Bronchial epithelial cell (primary cell): ENCODE measurements at regions not wholly inside any gene's neighbourhood (a gene's known extent, or its start where the extent isn't known, plus 50 kb on each side); places are given as distances from the start of the nearest gene placed in this dataset.

Source experiments
- DNase-seq: peaks from one replicate; pipeline ENCODE4 v3.0.0-alpha.2; 2010; ENCODE audit warnings: low read depth
- FAIRE-seq: peaks from 2 replicates; lab custom pipeline; 2011; peaks lifted over from hg19 to GRCh38; lab: Jason Lieb, UNC
- H3K27me3 ChIP-seq: 2 replicates; pipeline ENCODE4 v1.5.1; 2011; ENCODE audit warnings: low read length; ENCODE audit not compliant: control insufficient read depth, insufficient read depth
- H3K36me3 ChIP-seq: 2 replicates; pipeline ENCODE4 v1.5.1; 2011; ENCODE audit warnings: low read length; ENCODE audit not compliant: control insufficient read depth, insufficient read depth
- H3K4me3 ChIP-seq: 2 replicates; pipeline ENCODE4 v1.5.1; 2011; ENCODE audit warnings: mild to moderate bottlenecking, low read depth, low read length, control low read depth
- TF ChIP-seq, protein P1 (sequence below): IDR thresholded peaks from 2 replicates; pipeline ENCODE4 v1.5.1; 2011; ENCODE audit warnings: mild to moderate bottlenecking, moderate library complexity, low read length, control low read depth, inconsistent platforms; ENCODE audit not compliant: insufficient read depth, severe bottlenecking

DNA sequence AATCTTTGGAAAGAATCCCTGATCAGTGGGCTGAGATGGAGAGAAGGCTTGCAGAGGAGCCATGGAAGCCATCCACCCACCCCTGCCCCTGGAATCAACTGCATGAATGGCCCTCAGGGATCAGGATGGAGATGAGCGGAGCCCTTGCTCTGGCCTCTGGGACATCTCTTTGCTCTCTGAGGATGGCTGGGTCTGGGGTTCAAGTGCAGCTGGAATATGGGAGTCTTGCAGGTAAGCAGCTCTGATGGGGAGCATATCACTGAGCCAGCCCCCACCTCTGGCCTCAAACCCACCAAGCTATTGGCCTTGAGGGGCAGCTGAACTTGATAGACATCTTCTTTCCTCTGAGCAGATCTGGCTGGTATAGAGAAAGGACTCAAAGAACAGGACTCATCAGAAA, 76.1 kb downstream of the C5orf15 start:
- FAIRE-seq (no peak), DNase-seq (no peak)
- TF ChIP-seq, protein P1, sequence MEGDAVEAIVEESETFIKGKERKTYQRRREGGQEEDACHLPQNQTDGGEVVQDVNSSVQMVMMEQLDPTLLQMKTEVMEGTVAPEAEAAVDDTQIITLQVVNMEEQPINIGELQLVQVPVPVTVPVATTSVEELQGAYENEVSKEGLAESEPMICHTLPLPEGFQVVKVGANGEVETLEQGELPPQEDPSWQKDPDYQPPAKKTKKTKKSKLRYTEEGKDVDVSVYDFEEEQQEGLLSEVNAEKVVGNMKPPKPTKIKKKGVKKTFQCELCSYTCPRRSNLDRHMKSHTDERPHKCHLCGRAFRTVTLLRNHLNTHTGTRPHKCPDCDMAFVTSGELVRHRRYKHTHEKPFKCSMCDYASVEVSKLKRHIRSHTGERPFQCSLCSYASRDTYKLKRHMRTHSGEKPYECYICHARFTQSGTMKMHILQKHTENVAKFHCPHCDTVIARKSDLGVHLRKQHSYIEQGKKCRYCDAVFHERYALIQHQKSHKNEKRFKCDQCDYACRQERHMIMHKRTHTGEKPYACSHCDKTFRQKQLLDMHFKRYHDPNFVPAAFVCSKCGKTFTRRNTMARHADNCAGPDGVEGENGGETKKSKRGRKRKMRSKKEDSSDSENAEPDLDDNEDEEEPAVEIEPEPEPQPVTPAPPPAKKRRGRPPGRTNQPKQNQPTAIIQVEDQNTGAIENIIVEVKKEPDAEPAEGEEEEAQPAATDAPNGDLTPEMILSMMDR, result no peak
- Histone ChIP-seq H3K36me3 (no peaks in the 10 kb centered on the region), H3K4me3 (no peak overlapping the region), H3K27me3 (no peaks in the 10 kb centered on the region)

DNA sequence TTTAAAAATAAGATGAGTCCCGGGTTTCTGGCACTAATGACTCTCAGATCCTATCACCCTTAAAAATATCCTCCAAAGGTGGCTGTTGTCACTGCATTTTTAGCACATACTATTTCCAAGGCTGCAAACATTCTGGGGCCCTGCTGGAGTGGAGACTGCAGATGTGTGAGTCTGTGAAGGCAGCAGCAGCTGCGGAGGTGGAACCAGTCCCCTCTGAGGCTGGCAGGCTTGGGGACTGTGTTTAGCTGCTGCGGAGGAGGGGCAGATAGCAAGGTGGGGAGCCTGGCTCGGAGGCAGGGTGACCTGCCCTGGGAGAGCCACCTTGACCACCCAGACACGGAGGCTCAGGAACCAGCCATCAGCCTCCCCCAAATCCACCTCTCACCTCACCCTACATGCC, 77.0 kb downstream of the C5orf15 start:
- TF ChIP-seq, protein P1, result no peak
- DNase-seq, result no peak
- no peak for FAIRE-seq

DNA sequence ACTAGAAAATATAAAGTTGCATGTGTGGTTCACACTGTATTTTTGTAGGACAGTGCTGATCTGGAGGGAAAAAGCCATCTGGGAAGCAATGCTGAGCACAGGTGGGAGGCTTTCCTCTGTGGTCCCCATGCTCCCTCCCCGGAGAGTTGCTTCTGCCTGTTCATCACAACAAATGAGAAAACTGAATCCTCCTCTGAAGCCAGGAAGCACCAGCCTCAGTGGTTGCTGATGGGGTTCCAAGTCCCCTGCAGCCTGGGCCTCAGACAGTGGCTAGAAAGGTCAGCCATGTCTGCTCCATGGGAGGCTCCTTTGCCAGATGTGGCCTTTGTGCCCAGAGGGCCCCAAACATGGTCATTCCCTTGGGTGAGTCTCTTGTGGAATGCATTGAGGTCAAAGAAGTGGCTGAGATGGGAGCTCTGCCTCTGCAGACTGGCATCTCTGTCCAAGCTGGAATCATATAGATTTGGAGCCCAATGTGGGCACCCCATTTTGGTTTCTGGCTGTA, 77.6 kb downstream of the C5orf15 start:
- FAIRE-seq (no peak), DNase-seq (no peak)
- TF ChIP-seq, protein P1, result no peak
- Histone ChIP-seq H3K4me3 (no peak overlapping the region), H3K27me3 (no peaks in the 10 kb centered on the region), H3K36me3 (no peaks in the 10 kb centered on the region)

More for the DNA sequence above, 77.0 kb downstream of the C5orf15 start:
- no peaks in the 10 kb centered on the region for H3K27me3 ChIP-seq
- H3K4me3 ChIP-seq, result no peak overlapping the region
- H3K36me3 ChIP-seq, result no peaks in the 10 kb centered on the region

DNA sequence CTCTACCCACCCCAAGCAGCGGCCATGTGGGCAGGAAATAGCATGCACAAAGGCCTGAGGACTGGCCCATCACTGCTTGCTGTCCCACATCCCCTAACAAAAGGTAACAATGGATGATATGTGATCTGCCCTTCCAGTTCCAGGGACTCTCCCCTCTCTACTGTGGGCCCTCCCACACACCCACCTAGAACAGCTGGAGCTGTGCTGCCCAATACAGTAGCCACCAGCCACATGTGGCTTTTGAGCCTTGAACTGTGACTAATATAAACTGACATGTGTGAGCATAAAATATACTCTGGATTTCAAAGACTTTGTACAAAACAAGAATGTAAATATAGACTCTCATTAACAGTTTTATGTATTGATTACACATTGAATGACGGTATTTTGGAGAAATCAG, 78.1 kb downstream of the C5orf15 start:
- no peak for DNase-seq
- TF ChIP-seq, protein P1, result no peak
- Histone ChIP-seq H3K4me3 (no peak overlapping the region), H3K36me3 (no peaks in the 10 kb centered on the region), H3K27me3 (no peaks in the 10 kb centered on the region)
- peak; percentile 64 for FAIRE-seq

DNA sequence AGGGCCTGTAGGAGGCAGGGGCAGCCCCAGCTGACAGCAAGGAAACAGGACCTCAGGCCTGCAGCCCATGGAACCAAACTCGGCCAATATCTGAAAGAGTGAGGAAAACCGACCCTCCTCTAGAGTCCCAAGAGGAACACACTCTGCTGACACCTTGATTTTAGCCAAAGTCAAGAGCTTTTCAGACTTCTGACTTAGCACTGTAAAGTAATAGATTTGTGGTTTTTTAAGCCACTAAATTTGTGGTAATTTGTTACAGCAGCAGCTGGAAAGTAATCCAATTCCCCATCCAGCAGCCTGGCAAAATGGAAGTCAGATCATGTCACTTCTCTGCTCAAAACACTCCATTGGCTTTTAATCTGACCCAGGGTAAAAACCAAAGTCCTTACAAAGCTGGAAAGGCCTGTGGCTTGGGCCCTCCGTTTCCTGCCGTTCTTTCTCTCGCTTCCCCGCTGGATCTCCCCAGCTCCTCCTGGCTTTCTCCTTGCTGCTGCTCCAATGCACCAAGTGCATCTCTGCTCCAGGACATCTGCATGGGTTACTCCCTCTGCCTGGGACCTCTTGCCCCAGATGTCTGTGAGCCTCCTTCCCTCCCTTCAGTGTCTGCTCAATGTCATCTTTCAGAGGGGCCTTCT, 79.0 kb downstream of the C5orf15 start:
- TF ChIP-seq, protein P1, result no peak
- FAIRE-seq, result no peak
- DNase-seq, result no peak
- no peaks in the 10 kb centered on the region for H3K36me3 ChIP-seq
- H3K4me3 ChIP-seq, result no peak overlapping the region
- no peaks in the 10 kb centered on the region for H3K27me3 ChIP-seq

DNA sequence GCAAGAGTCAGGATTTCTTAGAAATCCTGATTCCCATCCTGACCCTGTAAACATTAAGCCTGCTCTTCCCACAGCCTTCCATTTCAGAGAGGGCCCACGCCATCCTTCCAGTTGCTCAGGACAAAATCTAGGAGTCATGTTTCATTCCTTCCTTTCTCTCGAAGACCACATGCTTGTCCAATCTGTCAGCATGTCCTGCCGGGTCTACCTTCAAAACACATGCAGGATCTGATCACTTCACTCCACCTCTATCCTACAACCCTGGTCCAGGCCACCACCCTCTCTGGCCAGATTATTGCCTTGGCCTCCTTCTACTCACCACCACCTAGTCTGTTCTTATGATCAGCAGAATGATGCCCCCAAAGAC, 79.8 kb downstream of the C5orf15 start:
- FAIRE-seq, result peak; percentile 76

More for the DNA sequence above, 79.8 kb downstream of the C5orf15 start:
- H3K27me3 ChIP-seq, result no peaks in the 10 kb centered on the region
- no peak overlapping the region for H3K4me3 ChIP-seq
- no peak for DNase-seq
- TF ChIP-seq, protein P1, result no peak
- H3K36me3 ChIP-seq, result no peaks in the 10 kb centered on the region
